Activated CD8-positive, alpha-beta memory T cell treated with anti-CD3 and anti-CD28 coated beads for 36 hours (primary cell): ENCODE measurements at regions not wholly inside any gene's neighbourhood (a gene's known extent, or its start where the extent isn't known, plus 50 kb on each side); places are given as distances from the start of the nearest gene placed in this dataset.

Experiments
- CTCF ChIA-PET: fragments of 350-600 bp; sonication (Branson Sonifier 250); formaldehyde crosslinking; loops from one replicate; lab custom pipeline; 2021; ENCODE audit warnings: antibody characterized with exemption; lab: Charles Lee
- POLR2A ChIA-PET: fragments of 350-600 bp; sonication (Branson Sonifier 250); formaldehyde crosslinking; loops from one replicate; lab custom pipeline; 2021; ENCODE audit warnings: antibody characterized with exemption; lab: Charles Lee

GRCh38 chr2:225920621-225921220 is 521.2 kb downstream of the NYAP2 start:
- POLR2A ChIA-PET: no interaction called here
- CTCF ChIA-PET: no interaction called here

- CTCF ChIA-PET: interaction anchor here (0.6 kb wide), 1 partner anchor 309 kb away, joined by 3 read pairs; no protein-coding TSS in a partner anchor
- POLR2A ChIA-PET: no interaction called here
These were observed 517.2 kb downstream of the NYAP2 start for GRCh38 chr2:225916692-225917091.

- ChIA-PET CTCF (no interaction called here), POLR2A (no interaction called here)
These were observed 511.5 kb downstream of the NYAP2 start for GRCh38 chr2:225911019-225911418.

GRCh38 chr2:225895126-225895525 is 495.6 kb downstream of the NYAP2 start:
- ChIA-PET POLR2A (no interaction called here), CTCF (no interaction called here)

GRCh38 chr2:225894236-225894980 is 494.9 kb downstream of the NYAP2 start:
- ChIA-PET POLR2A (no interaction called here), CTCF (no interaction called here)

- POLR2A ChIA-PET: no interaction called here
These were observed 493.6 kb downstream of the NYAP2 start for GRCh38 chr2:225893151-225893550.

GRCh38 chr2:225891771-225892170 is 492.3 kb downstream of the NYAP2 start:
- CTCF ChIA-PET: no interaction called here
- POLR2A ChIA-PET: no interaction called here

More at GRCh38 chr2:225893151-225893550, 493.6 kb downstream of the NYAP2 start:
- CTCF ChIA-PET: no interaction called here

- CTCF ChIA-PET: no interaction called here
- POLR2A ChIA-PET: no interaction called here
These were observed 491.5 kb downstream of the NYAP2 start for GRCh38 chr2:225891013-225891412.

- CTCF ChIA-PET: no interaction called here
- POLR2A ChIA-PET: no interaction called here
These were observed 489.9 kb downstream of the NYAP2 start for GRCh38 chr2:225889452-225889851.

- ChIA-PET CTCF (no interaction called here), POLR2A (no interaction called here)
These were observed 467.6 kb downstream of the NYAP2 start for GRCh38 chr2:225867071-225867470.

GRCh38 chr2:225865468-225865867 is 466.0 kb downstream of the NYAP2 start:
- POLR2A ChIA-PET: no interaction called here

GRCh38 chr2:225864394-225864793 is 464.9 kb downstream of the NYAP2 start:
- ChIA-PET POLR2A (no interaction called here), CTCF (no interaction called here)

More at GRCh38 chr2:225865468-225865867, 466.0 kb downstream of the NYAP2 start:
- CTCF ChIA-PET: interaction anchor here (0.5 kb wide), 1 partner anchor 200 kb away, joined by 3 read pairs; no protein-coding TSS in a partner anchor

- CTCF ChIA-PET: no interaction called here
- POLR2A ChIA-PET: no interaction called here
These were observed 443.4 kb downstream of the NYAP2 start for GRCh38 chr2:225842939-225843338.

GRCh38 chr2:225841314-225841713 is 441.8 kb downstream of the NYAP2 start:
- ChIA-PET POLR2A (no interaction called here), CTCF (no interaction called here)

- CTCF ChIA-PET: no interaction called here
- POLR2A ChIA-PET: no interaction called here
These were observed 437.8 kb downstream of the NYAP2 start for GRCh38 chr2:225837328-225837727.

- CTCF ChIA-PET: no interaction called here
- POLR2A ChIA-PET: no interaction called here
These were observed 425.4 kb downstream of the NYAP2 start for GRCh38 chr2:225824748-225825449.

GRCh38 chr2:225821351-225821750 is 421.8 kb downstream of the NYAP2 start:
- POLR2A ChIA-PET: no interaction called here
- CTCF ChIA-PET: no interaction called here

GRCh38 chr2:225820826-225821225 is 421.3 kb downstream of the NYAP2 start:
- ChIA-PET CTCF (no interaction called here), POLR2A (no interaction called here)

GRCh38 chr2:225814554-225814953 is 415.0 kb downstream of the NYAP2 start:
- POLR2A ChIA-PET: no interaction called here

GRCh38 chr2:225806105-225806504 is 406.6 kb downstream of the NYAP2 start:
- ChIA-PET POLR2A (no interaction called here), CTCF (no interaction called here)

More at GRCh38 chr2:225814554-225814953, 415.0 kb downstream of the NYAP2 start:
- CTCF ChIA-PET: no interaction called here
